HEK293 (cell line): ENCODE measurements at regions not wholly inside any gene's neighbourhood (a gene's known extent, or its start where the extent isn't known, plus 50 kb on each side); places are given as distances from the start of the nearest gene placed in this dataset.

Experiments
- CTCF ChIP-seq: fragments of 450-650 bp; formaldehyde crosslinking; IDR thresholded peaks from 2 replicates; pipeline ENCODE4 v1.5.1; 2016; ENCODE audit warnings: missing biosample characterization, missing genetic modification characterization
- KLF10 ChIP-seq: fragments of 450-650 bp; IDR thresholded peaks from 2 replicates; pipeline ENCODE4 v1.5.1; 2018; ENCODE audit warnings: missing biosample characterization, mild to moderate bottlenecking, missing genetic modification characterization
- SETDB1 ChIP-seq: IDR thresholded peaks from one replicate; pipeline ENCODE4 v1.6.1; 2017; ENCODE audit warnings: mild to moderate bottlenecking, low read length, moderate library complexity, mixed read lengths; ENCODE audit not compliant: insufficient read length
- YY1 ChIP-seq: fragments of 450-650 bp; formaldehyde crosslinking; IDR thresholded peaks from 2 replicates; pipeline ENCODE4 v1.5.1; 2018; ENCODE audit warnings: missing biosample characterization, missing genetic modification characterization
- ZBTB1 ChIP-seq: fragments of 450-650 bp; formaldehyde crosslinking; IDR thresholded peaks from 2 replicates; pipeline ENCODE4 v1.5.1; 2016; ENCODE audit warnings: missing biosample characterization, missing genetic modification characterization
- ZNF610 ChIP-seq: fragments of 450-650 bp; formaldehyde crosslinking; IDR thresholded peaks from 2 replicates; pipeline ENCODE4 v1.5.1; 2016; ENCODE audit warnings: missing biosample characterization, missing genetic modification characterization, borderline replicate concordance
- ZSCAN4 ChIP-seq: fragments of 450-650 bp; formaldehyde crosslinking; IDR thresholded peaks from 2 replicates; pipeline ENCODE4 v1.5.1; 2017; ENCODE audit warnings: missing biosample characterization, missing genetic modification characterization
- TF ChIP-seq, protein P1 (sequence below): fragments of 450-650 bp; formaldehyde crosslinking; IDR thresholded peaks from 2 replicates; pipeline ENCODE4 v1.5.1; 2016; ENCODE audit warnings: missing biosample characterization, missing genetic modification characterization, low read depth
- TF ChIP-seq, protein P2 (sequence below): fragments of 450-650 bp; formaldehyde crosslinking; IDR thresholded peaks from 2 replicates; pipeline ENCODE4 v1.5.1; 2016; ENCODE audit warnings: missing biosample characterization, missing genetic modification characterization
- TF ChIP-seq, protein P3 (sequence below): IDR thresholded peaks from 2 replicates; pipeline ENCODE4 v1.6.1; 2011; ENCODE audit warnings: mild to moderate bottlenecking, low read depth, low read length, borderline replicate concordance
- TF ChIP-seq, protein P4 (sequence below): fragments of 450-650 bp; formaldehyde crosslinking; IDR thresholded peaks from 2 replicates; pipeline ENCODE4 v1.5.1; 2016; ENCODE audit warnings: missing biosample characterization, missing genetic modification characterization

- TF ChIP-seq, protein P1, sequence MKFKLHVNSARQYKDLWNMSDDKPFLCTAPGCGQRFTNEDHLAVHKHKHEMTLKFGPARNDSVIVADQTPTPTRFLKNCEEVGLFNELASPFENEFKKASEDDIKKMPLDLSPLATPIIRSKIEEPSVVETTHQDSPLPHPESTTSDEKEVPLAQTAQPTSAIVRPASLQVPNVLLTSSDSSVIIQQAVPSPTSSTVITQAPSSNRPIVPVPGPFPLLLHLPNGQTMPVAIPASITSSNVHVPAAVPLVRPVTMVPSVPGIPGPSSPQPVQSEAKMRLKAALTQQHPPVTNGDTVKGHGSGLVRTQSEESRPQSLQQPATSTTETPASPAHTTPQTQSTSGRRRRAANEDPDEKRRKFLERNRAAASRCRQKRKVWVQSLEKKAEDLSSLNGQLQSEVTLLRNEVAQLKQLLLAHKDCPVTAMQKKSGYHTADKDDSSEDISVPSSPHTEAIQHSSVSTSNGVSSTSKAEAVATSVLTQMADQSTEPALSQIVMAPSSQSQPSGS (tag by site-specific recombination), result no peak
- TF ChIP-seq CTCF, result no peak
- TF ChIP-seq SETDB1, result no peak
- TF ChIP-seq, protein P2, sequence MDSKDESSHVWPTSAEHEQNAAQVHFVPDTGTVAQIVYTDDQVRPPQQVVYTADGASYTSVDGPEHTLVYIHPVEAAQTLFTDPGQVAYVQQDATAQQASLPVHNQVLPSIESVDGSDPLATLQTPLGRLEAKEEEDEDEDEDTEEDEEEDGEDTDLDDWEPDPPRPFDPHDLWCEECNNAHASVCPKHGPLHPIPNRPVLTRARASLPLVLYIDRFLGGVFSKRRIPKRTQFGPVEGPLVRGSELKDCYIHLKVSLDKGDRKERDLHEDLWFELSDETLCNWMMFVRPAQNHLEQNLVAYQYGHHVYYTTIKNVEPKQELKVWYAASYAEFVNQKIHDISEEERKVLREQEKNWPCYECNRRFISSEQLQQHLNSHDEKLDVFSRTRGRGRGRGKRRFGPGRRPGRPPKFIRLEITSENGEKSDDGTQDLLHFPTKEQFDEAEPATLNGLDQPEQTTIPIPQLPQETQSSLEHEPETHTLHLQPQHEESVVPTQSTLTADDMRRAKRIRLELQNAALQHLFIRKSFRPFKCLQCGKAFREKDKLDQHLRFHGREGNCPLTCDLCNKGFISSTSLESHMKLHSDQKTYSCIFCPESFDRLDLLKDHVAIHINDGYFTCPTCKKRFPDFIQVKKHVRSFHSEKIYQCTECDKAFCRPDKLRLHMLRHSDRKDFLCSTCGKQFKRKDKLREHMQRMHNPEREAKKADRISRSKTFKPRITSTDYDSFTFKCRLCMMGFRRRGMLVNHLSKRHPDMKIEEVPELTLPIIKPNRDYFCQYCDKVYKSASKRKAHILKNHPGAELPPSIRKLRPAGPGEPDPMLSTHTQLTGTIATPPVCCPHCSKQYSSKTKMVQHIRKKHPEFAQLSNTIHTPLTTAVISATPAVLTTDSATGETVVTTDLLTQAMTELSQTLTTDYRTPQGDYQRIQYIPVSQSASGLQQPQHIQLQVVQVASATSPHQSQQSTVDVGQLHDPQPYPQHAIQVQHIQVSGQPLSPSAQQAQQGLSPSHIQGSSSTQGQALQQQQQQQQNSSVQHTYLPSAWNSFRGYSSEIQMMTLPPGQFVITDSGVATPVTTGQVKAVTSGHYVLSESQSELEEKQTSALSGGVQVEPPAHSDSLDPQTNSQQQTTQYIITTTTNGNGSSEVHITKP (tag by site-specific recombination), result no peak
- no peak for TF ChIP-seq ZBTB1 (tag by site-specific recombination)
- no peak for TF ChIP-seq ZSCAN4
- TF ChIP-seq KLF10 (tag by site-specific recombination), result no peak
- TF ChIP-seq YY1 (tag by site-specific recombination), result no peak
- TF ChIP-seq, protein P3, sequence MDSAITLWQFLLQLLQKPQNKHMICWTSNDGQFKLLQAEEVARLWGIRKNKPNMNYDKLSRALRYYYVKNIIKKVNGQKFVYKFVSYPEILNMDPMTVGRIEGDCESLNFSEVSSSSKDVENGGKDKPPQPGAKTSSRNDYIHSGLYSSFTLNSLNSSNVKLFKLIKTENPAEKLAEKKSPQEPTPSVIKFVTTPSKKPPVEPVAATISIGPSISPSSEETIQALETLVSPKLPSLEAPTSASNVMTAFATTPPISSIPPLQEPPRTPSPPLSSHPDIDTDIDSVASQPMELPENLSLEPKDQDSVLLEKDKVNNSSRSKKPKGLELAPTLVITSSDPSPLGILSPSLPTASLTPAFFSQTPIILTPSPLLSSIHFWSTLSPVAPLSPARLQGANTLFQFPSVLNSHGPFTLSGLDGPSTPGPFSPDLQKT, result no peak
- TF ChIP-seq ZNF610, result no peak
- TF ChIP-seq, protein P4, sequence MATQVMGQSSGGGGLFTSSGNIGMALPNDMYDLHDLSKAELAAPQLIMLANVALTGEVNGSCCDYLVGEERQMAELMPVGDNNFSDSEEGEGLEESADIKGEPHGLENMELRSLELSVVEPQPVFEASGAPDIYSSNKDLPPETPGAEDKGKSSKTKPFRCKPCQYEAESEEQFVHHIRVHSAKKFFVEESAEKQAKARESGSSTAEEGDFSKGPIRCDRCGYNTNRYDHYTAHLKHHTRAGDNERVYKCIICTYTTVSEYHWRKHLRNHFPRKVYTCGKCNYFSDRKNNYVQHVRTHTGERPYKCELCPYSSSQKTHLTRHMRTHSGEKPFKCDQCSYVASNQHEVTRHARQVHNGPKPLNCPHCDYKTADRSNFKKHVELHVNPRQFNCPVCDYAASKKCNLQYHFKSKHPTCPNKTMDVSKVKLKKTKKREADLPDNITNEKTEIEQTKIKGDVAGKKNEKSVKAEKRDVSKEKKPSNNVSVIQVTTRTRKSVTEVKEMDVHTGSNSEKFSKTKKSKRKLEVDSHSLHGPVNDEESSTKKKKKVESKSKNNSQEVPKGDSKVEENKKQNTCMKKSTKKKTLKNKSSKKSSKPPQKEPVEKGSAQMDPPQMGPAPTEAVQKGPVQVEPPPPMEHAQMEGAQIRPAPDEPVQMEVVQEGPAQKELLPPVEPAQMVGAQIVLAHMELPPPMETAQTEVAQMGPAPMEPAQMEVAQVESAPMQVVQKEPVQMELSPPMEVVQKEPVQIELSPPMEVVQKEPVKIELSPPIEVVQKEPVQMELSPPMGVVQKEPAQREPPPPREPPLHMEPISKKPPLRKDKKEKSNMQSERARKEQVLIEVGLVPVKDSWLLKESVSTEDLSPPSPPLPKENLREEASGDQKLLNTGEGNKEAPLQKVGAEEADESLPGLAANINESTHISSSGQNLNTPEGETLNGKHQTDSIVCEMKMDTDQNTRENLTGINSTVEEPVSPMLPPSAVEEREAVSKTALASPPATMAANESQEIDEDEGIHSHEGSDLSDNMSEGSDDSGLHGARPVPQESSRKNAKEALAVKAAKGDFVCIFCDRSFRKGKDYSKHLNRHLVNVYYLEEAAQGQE (tag by site-specific recombination), result no peak
These were observed 78.7 kb upstream of the MPHOSPH6 start for GRCh38 chr16:82248677-82249076.
